PC-3 (cell line): ENCODE measurements at regions not wholly inside any gene's neighbourhood (a gene's known extent, or its start where the extent isn't known, plus 50 kb on each side); places are given as distances from the start of the nearest gene placed in this dataset.

Source experiments
- ATAC-seq: fragments of 200-7000 bp; cut with Tn5 transposase; 2 replicates; pipeline ENCODE4 v1.9.1; 2020; ENCODE audit warnings: mild to moderate bottlenecking, moderate library complexity
- BruUV-seq: library from RNA; stranded (reverse); fragments of 400-500 nt; replicated peaks from 2 replicates; lab custom pipeline; 2021; lab: Mats Ljungman, UMichigan
- CTCF ChIA-PET: fragments of 300-600 bp; sonication (Branson Sonifier 250); formaldehyde crosslinking; loops from one replicate; lab custom pipeline; 2022; ENCODE audit warnings: antibody characterized with exemption; lab: Charles Lee
- POLR2A ChIA-PET: fragments of 300-600 bp; sonication (Branson Sonifier 250); formaldehyde crosslinking; loops from one replicate; lab custom pipeline; 2022; ENCODE audit warnings: antibody characterized with exemption; ENCODE audit not compliant: unreplicated experiment; lab: Charles Lee
- DNase-seq: peaks from one replicate; pipeline ENCODE4 v3.0.0-alpha.2; 2015
- H2AFZ ChIP-seq: fragments of 300-600 bp; sonication (generic); 2 replicates; pipeline ENCODE4 v1.6.0; 2016; ENCODE audit warnings: antibody characterized with exemption, low read length
- H3F3A ChIP-seq: fragments of 300-600 bp; sonication (generic); one replicate; pipeline ENCODE4 v1.6.0; 2017; ENCODE audit warnings: antibody characterized with exemption, low read length, control low read depth, mild to moderate bottlenecking; ENCODE audit not compliant: unreplicated experiment
- H3K27ac ChIP-seq: fragments of 300-600 bp; sonication (generic); 2 replicates; pipeline ENCODE4 v1.5.1; 2016; ENCODE audit warnings: mild to moderate bottlenecking, low read length
- H3K27me3 ChIP-seq: fragments of 300-600 bp; sonication (generic); 2 replicates; pipeline ENCODE4 v1.6.1; 2016; ENCODE audit warnings: low read length, mixed read lengths
- H3K36me3 ChIP-seq: fragments of 300-600 bp; sonication (generic); 2 replicates; pipeline ENCODE4 v1.6.1; 2016; ENCODE audit warnings: low read depth, mixed run types, low read length, mixed read lengths
- H3K4me1 ChIP-seq: fragments of 300-600 bp; sonication (generic); 2 replicates; pipeline ENCODE4 v1.5.1; 2016; ENCODE audit warnings: low read length; ENCODE audit not compliant: insufficient read depth
- H3K4me2 ChIP-seq: fragments of 300-600 bp; sonication (generic); 2 replicates; pipeline ENCODE4 v1.6.0; 2016; ENCODE audit warnings: low read length
- H3K4me3 ChIP-seq: fragments of 300-600 bp; sonication (generic); 2 replicates; pipeline ENCODE4 v1.5.1; 2016; ENCODE audit warnings: mild to moderate bottlenecking, low read length, mixed read lengths
- H3K79me2 ChIP-seq: fragments of 300-600 bp; sonication (generic); 2 replicates; pipeline ENCODE4 v1.6.1; 2017; ENCODE audit warnings: low read length, mixed read lengths
- H3K9ac ChIP-seq: fragments of 300-600 bp; sonication (generic); 2 replicates; pipeline ENCODE4 v1.6.0; 2016; ENCODE audit warnings: mild to moderate bottlenecking, low read length
- H3K9me2 ChIP-seq: fragments of 300-600 bp; sonication (generic); replicated peaks from 2 replicates; pipeline ENCODE4 v1.6.1; 2016; ENCODE audit warnings: mixed run types, low read length, mixed read lengths
- H3K9me3 ChIP-seq: fragments of 300-600 bp; sonication (generic); 2 replicates; pipeline ENCODE4 v1.6.1; 2016; ENCODE audit warnings: low read length, mixed read lengths
- H4K20me1 ChIP-seq: fragments of 300-600 bp; sonication (generic); 2 replicates; pipeline ENCODE4 v1.6.1; 2016; ENCODE audit warnings: low read length, mixed read lengths
- EZH2 ChIP-seq: fragments of 300-600 bp; sonication (generic); IDR thresholded peaks from one replicate; pipeline ENCODE4 v1.6.1; 2017; ENCODE audit warnings: antibody characterized with exemption, mild to moderate bottlenecking, low read length; ENCODE audit not compliant: unreplicated experiment
- EZH2phosphoT487 ChIP-seq: fragments of 300-600 bp; sonication (generic); IDR thresholded peaks from 2 replicates; pipeline ENCODE4 v1.6.1; 2018; ENCODE audit warnings: mild to moderate bottlenecking, antibody characterized with exemption, low read length, borderline replicate concordance
- intact Hi-C: fragments of 100-400 bp; cut with micrococcal nuclease; formaldehyde crosslinking; loops from 2 replicates; pipeline ENCODE4 v1.9.0; 2023
- TF ChIP-seq, protein P1 (sequence below): fragments of 300-600 bp; sonication (generic); conservative IDR thresholded peaks from 2 replicates; pipeline ENCODE4 v1.5.1; 2017; ENCODE audit warnings: antibody characterized with exemption, low read depth, mild to moderate bottlenecking, low read length

DNA sequence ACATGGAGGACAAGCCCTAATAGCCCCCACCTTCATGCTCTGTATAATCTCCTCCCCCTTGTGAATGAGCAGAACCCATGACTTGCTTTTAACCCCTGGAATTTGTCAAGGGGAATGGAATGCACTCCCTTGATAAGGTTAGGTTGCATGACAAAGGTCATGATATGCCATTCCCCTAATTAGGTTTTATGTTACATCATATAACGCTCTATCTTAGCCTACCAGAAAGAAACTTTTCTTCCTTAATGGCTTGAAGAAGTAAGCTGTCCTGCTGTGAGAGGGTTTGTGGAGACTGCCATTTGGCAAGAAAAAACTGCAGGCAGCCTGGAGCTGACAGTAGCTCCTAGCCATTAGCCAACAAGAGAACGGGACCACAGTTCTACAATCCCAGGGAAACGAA lies 399.8 kb upstream of the MAD2L1 start:
- H3K27ac ChIP-seq, result no peak overlapping the region
- POLR2A ChIA-PET, result no interaction called here
- no peaks in the 10 kb centered on the region for H4K20me1 ChIP-seq
- H3K9me2 ChIP-seq, result no peaks in the 10 kb centered on the region
- ATAC-seq (no peak), DNase-seq (no peak)
- no peaks in the 10 kb centered on the region for H3K27me3 ChIP-seq
- H3K4me3 ChIP-seq, result no peak overlapping the region
- no peak overlapping the region for H3K9ac ChIP-seq
- H3K79me2 ChIP-seq, result no peaks in the 10 kb centered on the region
- no peaks in the 10 kb centered on the region for H3K9me3 ChIP-seq
- no peaks in the 10 kb centered on the region for H3K36me3 ChIP-seq
- H3K4me2 ChIP-seq, result no peak overlapping the region
- intact Hi-C loops, result no loop called here
- BruUV-seq, result no TSS peak
- CTCF ChIA-PET, result no interaction called here
- no peak overlapping the region for H2AFZ ChIP-seq
- no peaks in the 10 kb centered on the region for H3F3A ChIP-seq
- no peaks in the 10 kb centered on the region for H3K4me1 ChIP-seq
- TF ChIP-seq, protein P1, sequence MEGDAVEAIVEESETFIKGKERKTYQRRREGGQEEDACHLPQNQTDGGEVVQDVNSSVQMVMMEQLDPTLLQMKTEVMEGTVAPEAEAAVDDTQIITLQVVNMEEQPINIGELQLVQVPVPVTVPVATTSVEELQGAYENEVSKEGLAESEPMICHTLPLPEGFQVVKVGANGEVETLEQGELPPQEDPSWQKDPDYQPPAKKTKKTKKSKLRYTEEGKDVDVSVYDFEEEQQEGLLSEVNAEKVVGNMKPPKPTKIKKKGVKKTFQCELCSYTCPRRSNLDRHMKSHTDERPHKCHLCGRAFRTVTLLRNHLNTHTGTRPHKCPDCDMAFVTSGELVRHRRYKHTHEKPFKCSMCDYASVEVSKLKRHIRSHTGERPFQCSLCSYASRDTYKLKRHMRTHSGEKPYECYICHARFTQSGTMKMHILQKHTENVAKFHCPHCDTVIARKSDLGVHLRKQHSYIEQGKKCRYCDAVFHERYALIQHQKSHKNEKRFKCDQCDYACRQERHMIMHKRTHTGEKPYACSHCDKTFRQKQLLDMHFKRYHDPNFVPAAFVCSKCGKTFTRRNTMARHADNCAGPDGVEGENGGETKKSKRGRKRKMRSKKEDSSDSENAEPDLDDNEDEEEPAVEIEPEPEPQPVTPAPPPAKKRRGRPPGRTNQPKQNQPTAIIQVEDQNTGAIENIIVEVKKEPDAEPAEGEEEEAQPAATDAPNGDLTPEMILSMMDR, result no peak
- no peak for TF ChIP-seq EZH2
- TF ChIP-seq EZH2phosphoT487, result no peak

DNA sequence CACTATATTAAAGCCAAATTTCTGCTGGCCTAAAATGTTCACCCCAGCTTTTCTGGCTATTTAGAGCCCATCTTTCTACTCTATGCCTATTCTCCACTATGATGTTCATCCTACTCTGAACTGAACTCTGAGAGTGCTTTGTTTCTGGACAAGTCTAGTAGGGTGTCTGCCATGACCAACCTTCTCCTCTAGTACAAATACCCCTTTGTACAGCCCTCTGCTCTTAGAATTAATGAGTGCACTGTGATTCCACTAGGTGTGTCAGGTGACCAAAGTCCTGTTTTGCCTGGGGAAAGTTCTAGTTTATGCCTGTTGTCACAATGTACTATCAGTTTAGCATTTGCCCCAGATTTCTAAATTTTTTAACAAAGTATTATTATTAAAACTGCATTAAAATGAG lies 388.1 kb upstream of the MAD2L1 start:
- Histone ChIP-seq H3K36me3 (no peaks in the 10 kb centered on the region), H3K4me2 (no peak overlapping the region), H3K4me3 (no peak overlapping the region), H3K27ac (no peak overlapping the region), H3K4me1 (no peaks in the 10 kb centered on the region), H3F3A (no peaks in the 10 kb centered on the region), H4K20me1 (no peaks in the 10 kb centered on the region), H3K9me2 (no peaks in the 10 kb centered on the region), H2AFZ (no peak overlapping the region), H3K9me3 (no peaks in the 10 kb centered on the region), H3K79me2 (no peaks in the 10 kb centered on the region), H3K9ac (no peak overlapping the region), H3K27me3 (no peaks in the 10 kb centered on the region)
- intact Hi-C loops, result no loop called here
- DNase-seq (no peak), ATAC-seq (no peak)
- BruUV-seq, result no TSS peak
- TF ChIP-seq, protein P1, result no peak
- TF ChIP-seq EZH2phosphoT487 (no peak), EZH2 (no peak)
- ChIA-PET POLR2A (no interaction called here), CTCF (no interaction called here)

DNA sequence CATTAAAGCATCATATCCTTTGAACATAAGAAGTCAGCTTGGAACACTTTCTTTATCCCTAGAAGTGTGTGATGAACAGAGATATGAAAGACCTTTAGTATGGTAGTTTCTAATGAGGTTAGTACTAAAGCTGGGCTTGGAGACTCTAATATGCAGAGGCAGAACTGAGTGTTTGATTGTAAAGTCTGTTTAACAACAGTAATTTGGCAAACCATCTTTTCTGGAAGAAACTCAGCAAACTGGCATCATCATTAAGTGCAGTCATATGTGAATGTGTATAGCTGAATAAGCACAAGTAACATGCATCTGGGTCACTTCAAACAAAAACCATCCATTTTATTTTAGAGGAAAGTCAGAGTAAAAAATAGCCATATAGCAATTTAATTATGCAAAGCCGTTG lies 385.9 kb upstream of the MAD2L1 start:
- no peaks in the 10 kb centered on the region for H4K20me1 ChIP-seq
- ATAC-seq (no peak), DNase-seq (no peak)
- intact Hi-C loops, result no loop called here
- H3K36me3 ChIP-seq, result no peaks in the 10 kb centered on the region
- H2AFZ ChIP-seq, result no peak overlapping the region
- POLR2A ChIA-PET, result no interaction called here
- H3K4me1 ChIP-seq, result no peaks in the 10 kb centered on the region
- TF ChIP-seq EZH2 (no peak), EZH2phosphoT487 (no peak)
- TF ChIP-seq, protein P1, result no peak
- H3K9me2 ChIP-seq, result no peaks in the 10 kb centered on the region
- H3K27ac ChIP-seq, result no peak overlapping the region
- H3K9me3 ChIP-seq, result no peaks in the 10 kb centered on the region
- no peak overlapping the region for H3K4me3 ChIP-seq
- CTCF ChIA-PET, result no interaction called here
- H3K79me2 ChIP-seq, result no peaks in the 10 kb centered on the region
- H3F3A ChIP-seq, result no peaks in the 10 kb centered on the region
- BruUV-seq, result no TSS peak
- H3K4me2 ChIP-seq, result no peak overlapping the region
- no peak overlapping the region for H3K9ac ChIP-seq
- peaks cover 6% of the 10 kb centered on the region; the same call in 1 of the 2 replicates for H3K27me3 ChIP-seq
